SK-N-SH treated with all-trans-retinoic acid at 6 μM for 48 hours (cell line): ENCODE measurements at regions not wholly inside any gene's neighbourhood (a gene's known extent, or its start where the extent isn't known, plus 50 kb on each side); places are given as distances from the start of the nearest gene placed in this dataset.
"Not testable (repeated sequence)": the region's sequence is repeated elsewhere in the genome, so short reads cannot be mapped to it uniquely, and the experiment has no call there.

Source experiments
- ATAC-seq: fragments of 200-7000 bp; cut with Tn5 transposase; 3 replicates; pipeline ENCODE4 v1.9.1; 2020; ENCODE audit warnings: mild to moderate bottlenecking, moderate library complexity
- BACH2 ChIP-seq: fragments of 250-450 bp; sonication (Bioruptor Pico); IDR thresholded peaks from 2 replicates; pipeline ENCODE4 v1.9.0; 2021; ENCODE audit warnings: mild to moderate bottlenecking, borderline replicate concordance
- CSDC2 ChIP-seq: fragments of 250-450 bp; sonication (Bioruptor Pico); IDR thresholded peaks from 2 replicates; pipeline ENCODE4 v1.5.0; 2020; ENCODE audit warnings: mild to moderate bottlenecking, moderate library complexity
- CSRNP3 ChIP-seq: fragments of 250-450 bp; sonication (Bioruptor Pico); IDR thresholded peaks from 2 replicates; pipeline ENCODE4 v1.5.1; 2021; ENCODE audit warnings: mild to moderate bottlenecking, moderate library complexity
- ESRRG ChIP-seq: fragments of 250-450 bp; sonication (Bioruptor Pico); IDR thresholded peaks from 2 replicates; pipeline ENCODE4 v1.6.1; 2021; ENCODE audit warnings: mild to moderate bottlenecking
- GLIS3 ChIP-seq: fragments of 250-450 bp; sonication (Bioruptor Pico); IDR thresholded peaks from 2 replicates; pipeline ENCODE4 v1.5.0; 2020; ENCODE audit warnings: mild to moderate bottlenecking, moderate library complexity
- OSR1 ChIP-seq: fragments of 250-450 bp; sonication (Bioruptor Pico); IDR thresholded peaks from 2 replicates; pipeline ENCODE4 v1.8.0; 2022; ENCODE audit warnings: moderate library complexity, mild to moderate bottlenecking, inconsistent platforms
- PATZ1 ChIP-seq: fragments of 250-450 bp; sonication (Bioruptor Pico); IDR thresholded peaks from 2 replicates; pipeline ENCODE4 v1.8.0; 2020; ENCODE audit warnings: mild to moderate bottlenecking, moderate library complexity, borderline replicate concordance
- POU6F1 ChIP-seq: fragments of 250-450 bp; sonication (Bioruptor Pico); IDR thresholded peaks from 2 replicates; pipeline ENCODE4 v1.8.0; 2021; ENCODE audit warnings: low read depth, mild to moderate bottlenecking, moderate library complexity, borderline replicate concordance
- PPARA ChIP-seq: fragments of 250-450 bp; sonication (Bioruptor Pico); IDR thresholded peaks from 2 replicates; pipeline ENCODE4 v1.5.0; 2020; ENCODE audit warnings: mild to moderate bottlenecking, borderline replicate concordance
- RARB ChIP-seq: fragments of 250-450 bp; sonication (Bioruptor Pico); IDR thresholded peaks from 2 replicates; pipeline ENCODE4 v1.8.0; 2021; ENCODE audit warnings: mild to moderate bottlenecking, moderate library complexity
- SNAI2 ChIP-seq: fragments of 250-450 bp; sonication (Bioruptor Pico); IDR thresholded peaks from 2 replicates; pipeline ENCODE4 v1.5.0; 2020; ENCODE audit warnings: mild to moderate bottlenecking, moderate library complexity
- TCF4 ChIP-seq: fragments of 250-450 bp; sonication (Bioruptor Pico); IDR thresholded peaks from 2 replicates; pipeline ENCODE4 v1.8.0; 2021; ENCODE audit warnings: mild to moderate bottlenecking, moderate library complexity, borderline replicate concordance
- TSHZ2 ChIP-seq: fragments of 250-450 bp; sonication (Bioruptor Pico); IDR thresholded peaks from 2 replicates; pipeline ENCODE4 v1.5.0; 2020; ENCODE audit warnings: mild to moderate bottlenecking, moderate library complexity
- ZFP3 ChIP-seq: fragments of 250-450 bp; sonication (Bioruptor Pico); IDR thresholded peaks from 2 replicates; pipeline ENCODE4 v1.5.0; 2020; ENCODE audit warnings: mild to moderate bottlenecking, moderate library complexity
- ZFP30 ChIP-seq: fragments of 450-650 bp; formaldehyde crosslinking; IDR thresholded peaks from 2 replicates; pipeline ENCODE4 v1.5.0; 2022; ENCODE audit warnings: mild to moderate bottlenecking, moderate library complexity
- ZNF565 ChIP-seq: fragments of 450-650 bp; formaldehyde crosslinking; conservative IDR thresholded peaks from 2 replicates; pipeline ENCODE4 v1.5.0; 2020; ENCODE audit warnings: low read depth, mild to moderate bottlenecking, moderate library complexity
- ZNF70 ChIP-seq: fragments of 450-650 bp; formaldehyde crosslinking; IDR thresholded peaks from 2 replicates; pipeline ENCODE4 v1.5.0; 2020; ENCODE audit warnings: mild to moderate bottlenecking, moderate library complexity
- ZNF8 ChIP-seq: fragments of 450-650 bp; formaldehyde crosslinking; IDR thresholded peaks from 2 replicates; pipeline ENCODE4 v1.5.0; 2020; ENCODE audit warnings: mild to moderate bottlenecking, moderate library complexity

- TF ChIP-seq POU6F1 (CRISPR knock-in tag) = no peak
- TF ChIP-seq ESRRG (CRISPR knock-in tag) = no peak
- TF ChIP-seq, all 23 proteins: peak for 0
Observed at GRCh38 chr6:168915855-168916254, 337.8 kb downstream of the THBS2 start (continued).

- no peak for TF ChIP-seq OSR1 (CRISPR knock-in tag)
- no peak for TF ChIP-seq ZFP3
- ATAC-seq = no peak
Observed at GRCh38 chr6:168915242-168915641, 338.4 kb downstream of the THBS2 start.

GRCh38 chr6:168913866-168914469, 339.7 kb downstream of the THBS2 start:
- no peak for ATAC-seq
- no peak for TF ChIP-seq ZNF70 (CRISPR knock-in tag)
- no peak for TF ChIP-seq ZNF8 (CRISPR knock-in tag)
- TF ChIP-seq POU6F1 (CRISPR knock-in tag) = no peak
- TF ChIP-seq SNAI2 (CRISPR knock-in tag) = no peak
- no peak for TF ChIP-seq ESRRG (CRISPR knock-in tag)
- no peak for TF ChIP-seq ZFP30 (CRISPR knock-in tag)
- TF ChIP-seq BACH2 (CRISPR knock-in tag) = no peak
- TF ChIP-seq PATZ1 = no peak

- not testable (repeated sequence) for ATAC-seq
Observed at GRCh38 chr6:168913231-168913865, 340.3 kb downstream of the THBS2 start.

GRCh38 chr6:168909288-168909687, 344.4 kb downstream of the THBS2 start:
- ATAC-seq = no peak
- TF ChIP-seq TCF4 (CRISPR knock-in tag) = no peak
- TF ChIP-seq RARB (CRISPR knock-in tag) = no peak
- TF ChIP-seq TSHZ2 = no peak
- TF ChIP-seq SNAI2 (CRISPR knock-in tag) = no peak
- TF ChIP-seq PPARA = no peak
- TF ChIP-seq CSDC2 (CRISPR knock-in tag) = no peak
- no peak for TF ChIP-seq GLIS3
- TF ChIP-seq CSRNP3 (CRISPR knock-in tag) = no peak
- no peak for TF ChIP-seq ZNF565 (CRISPR knock-in tag)
- TF ChIP-seq PATZ1 = no peak
